ENCODE measurements at regions not wholly inside any gene's neighbourhood (a gene's known extent, or its start where the extent isn't known, plus 50 kb on each side); places are given as distances from the start of the nearest gene placed in this dataset.

DNA sequence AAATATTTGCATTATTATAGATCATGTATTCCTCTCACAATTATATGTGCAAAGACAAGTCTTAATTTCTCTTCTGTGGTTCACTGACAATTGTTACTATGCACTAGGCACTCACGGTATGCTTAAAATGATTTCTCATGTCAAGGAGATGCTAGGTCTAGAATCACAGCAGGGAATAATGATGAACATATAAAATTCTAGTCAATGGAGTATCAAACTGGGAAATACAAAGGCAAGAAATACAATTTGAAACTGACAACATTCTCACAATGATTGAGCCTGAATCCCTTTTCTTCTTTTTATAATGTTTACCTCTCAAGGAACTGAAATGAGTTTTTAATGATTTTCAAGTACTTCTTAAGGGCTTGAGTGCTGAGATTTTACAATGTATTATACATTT is 302.3 kb upstream of the GRAMD2B start:
- TF ChIP-seq POLR2A (IDR thresholded peaks at IDR 0.05) (no peak), CTCF (IDR thresholded peaks at IDR 0.05) (no peak)
